Activated CD8-positive, alpha-beta memory T cell treated with anti-CD3 and anti-CD28 coated beads for 1 hour (primary cell): ENCODE measurements at regions not wholly inside any gene's neighbourhood (a gene's known extent, or its start where the extent isn't known, plus 50 kb on each side); places are given as distances from the start of the nearest gene placed in this dataset.

Source experiments
- DNase-seq, 2 donors: peaks; one replicate each; pipeline ENCODE4 v3.0.0-alpha.2; 2020; ENCODE audit warnings: low read depth in 1 of 2; ENCODE audit errors: extremely low read depth in 1 of 2

DNA sequence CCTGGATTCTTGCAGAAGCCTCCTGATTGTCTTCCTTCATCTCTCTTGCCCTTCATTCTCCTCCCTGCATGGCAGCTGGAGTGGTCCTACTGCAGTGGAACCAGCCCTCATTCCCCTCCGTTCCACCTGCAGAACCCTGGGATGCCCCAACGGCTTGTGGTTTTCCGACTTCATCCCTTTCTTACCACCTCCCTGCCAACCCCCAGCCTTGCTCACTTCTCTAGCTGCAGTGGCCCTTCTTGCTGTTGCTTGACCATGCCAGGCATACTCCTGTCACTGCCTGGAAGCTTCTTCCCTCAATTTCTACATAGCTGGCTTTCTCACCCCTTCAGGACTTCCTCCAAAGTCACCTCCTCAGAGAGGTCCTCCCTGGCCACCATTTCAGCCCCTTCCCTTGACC is 123.3 kb downstream of the BEGAIN start:
- DNase-seq, result no peak

DNA sequence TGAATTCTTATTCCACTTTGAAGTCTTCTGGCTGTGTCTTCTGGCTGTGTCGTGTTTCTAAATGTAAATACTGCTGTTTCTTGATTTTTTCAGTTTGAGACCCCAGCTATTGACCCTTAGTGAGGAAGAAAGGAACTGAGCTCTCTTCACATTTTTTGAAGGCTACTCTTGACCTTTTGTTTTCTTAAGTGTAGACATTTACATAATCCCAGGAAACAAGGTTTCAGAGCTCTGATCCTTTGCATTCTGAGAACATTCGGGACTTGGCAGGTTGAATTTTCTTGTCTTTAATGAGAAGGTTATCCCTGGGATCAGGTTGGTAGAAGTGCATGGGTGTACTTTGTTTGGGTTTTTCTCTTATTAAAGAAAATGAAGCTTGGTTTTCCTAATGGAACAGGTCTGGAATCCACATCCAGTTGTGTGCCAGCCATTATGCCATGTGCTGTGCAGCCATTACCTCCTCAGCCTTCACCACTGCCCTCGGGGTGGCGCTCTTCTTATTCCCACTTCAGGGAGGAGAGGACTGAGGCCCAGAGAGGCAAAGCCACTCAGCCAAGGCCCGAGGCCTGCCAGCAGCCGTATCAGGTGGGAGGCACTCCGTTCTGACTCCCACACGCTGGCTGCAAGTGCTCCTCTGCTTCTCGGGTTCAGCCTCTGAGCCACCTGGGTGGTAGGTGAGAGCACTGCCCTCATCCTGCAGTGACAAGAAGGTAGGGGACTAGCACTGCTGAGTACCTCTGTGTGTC is 120.9 kb downstream of the BEGAIN start:
- DNase-seq, result no peak

DNA sequence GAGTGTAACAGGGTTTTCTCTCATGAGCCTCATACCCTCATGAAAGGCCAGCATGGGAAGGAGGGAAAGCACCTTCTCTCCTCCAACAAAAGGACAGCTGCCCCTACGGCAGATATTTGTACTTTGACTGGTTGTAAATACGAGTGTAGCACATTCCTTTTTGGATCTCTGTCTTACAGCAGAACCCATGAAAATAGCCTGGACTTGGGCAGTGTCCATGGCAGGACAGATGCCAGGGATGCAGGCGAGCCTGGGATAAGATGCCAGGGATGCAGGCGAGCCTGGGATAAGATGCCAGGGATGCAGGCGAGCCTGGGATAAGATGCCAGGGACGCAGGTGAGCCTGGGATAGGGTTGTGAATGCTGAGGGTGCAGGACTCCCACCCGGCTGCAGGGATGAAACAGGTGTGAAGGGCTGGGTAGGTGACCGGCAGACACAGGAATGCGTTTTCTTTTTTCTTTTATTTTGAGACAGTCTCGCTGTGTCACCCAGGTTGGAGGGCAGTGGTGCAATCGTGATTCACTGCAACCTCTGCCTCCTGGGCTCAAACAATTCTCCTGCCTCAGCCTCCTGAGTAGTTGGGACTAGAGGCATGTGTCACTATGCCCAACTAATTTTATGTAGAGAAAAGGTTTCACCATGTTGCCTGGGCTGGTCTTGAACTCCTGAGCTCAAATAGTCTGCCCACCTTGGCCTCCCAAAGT is 120.0 kb downstream of the BEGAIN start:
- no peak for DNase-seq

DNA sequence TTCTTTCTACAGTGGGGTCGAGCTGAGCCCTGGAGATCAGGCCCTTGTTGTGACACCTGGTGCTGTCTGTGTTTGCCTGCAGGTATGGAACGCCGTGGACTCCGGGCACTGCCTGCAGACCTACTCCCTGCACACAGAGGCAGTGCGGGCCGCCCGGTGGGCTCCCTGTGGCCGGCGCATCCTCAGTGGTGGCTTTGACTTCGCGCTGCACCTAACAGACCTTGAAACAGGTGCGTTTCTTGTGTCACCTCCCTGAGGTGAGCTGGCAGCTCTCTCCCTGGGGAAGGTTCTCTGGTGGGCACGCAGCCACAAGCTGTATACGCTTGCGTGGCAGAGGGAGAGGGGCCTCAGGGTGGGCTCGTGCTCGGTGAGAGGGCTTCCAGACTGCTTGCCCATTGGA is 119.3 kb downstream of the BEGAIN start:
- no peak for DNase-seq

DNA sequence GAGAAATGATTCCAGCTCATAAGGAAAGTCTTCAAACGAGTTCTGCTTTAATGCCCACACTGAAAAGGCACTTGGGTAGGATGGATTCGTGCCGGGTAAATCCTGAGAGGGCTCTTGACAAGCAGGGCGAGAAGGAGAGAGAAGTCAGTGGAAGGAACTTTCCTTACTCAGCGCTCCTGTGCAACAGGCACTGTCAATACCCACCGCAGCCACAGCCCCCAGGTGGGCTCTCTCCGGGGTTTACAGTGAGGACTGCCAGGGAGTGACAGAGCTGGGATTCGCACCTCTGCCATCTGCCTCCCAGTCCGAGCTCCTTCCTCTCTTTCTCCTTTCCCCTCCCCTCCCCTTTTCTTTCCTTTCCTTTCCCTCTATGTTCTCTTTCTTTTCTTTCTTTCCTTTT is 118.7 kb downstream of the BEGAIN start:
- no peak for DNase-seq

DNA sequence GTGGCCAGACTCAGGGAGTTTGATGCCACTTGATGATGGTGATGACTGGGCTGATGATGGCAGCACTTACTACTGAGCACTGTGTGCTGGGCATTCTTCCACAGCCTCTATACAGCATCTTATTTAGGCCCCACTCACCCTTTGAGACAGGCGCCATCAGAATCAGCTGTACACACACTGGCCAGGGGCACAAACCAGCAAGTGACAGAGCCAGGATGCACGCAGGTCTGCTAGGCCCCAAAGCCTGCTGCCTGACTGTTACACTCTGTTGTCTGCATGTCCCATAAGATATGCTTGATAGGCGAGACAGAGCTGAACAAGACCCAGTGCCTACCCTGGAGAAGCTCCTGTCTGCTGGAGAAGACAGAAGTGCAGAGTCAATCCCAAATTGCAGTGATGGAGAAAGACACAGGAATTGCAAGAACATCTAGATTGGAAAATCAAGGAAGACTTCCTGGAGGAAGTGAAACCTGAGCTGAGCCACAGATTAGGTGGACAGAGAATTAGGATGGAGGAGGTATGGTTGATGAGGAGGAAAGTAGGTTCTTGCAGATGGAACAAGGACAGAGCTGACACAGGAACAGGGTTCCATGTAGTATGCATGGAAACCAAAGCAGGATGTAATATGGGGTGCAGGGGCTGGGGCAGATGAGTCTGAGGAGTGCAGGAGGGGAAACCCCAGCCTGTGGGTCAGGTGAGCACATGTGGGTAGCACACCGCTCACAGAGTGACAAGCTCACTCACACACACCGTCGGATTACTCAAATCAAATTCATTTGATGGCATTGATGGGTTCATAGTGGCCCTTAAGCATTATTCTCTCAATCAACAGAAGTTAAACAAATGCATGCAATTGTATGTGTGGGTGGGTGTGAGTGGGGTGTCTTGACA is 117.3 kb downstream of the BEGAIN start:
- no peak for DNase-seq

DNA sequence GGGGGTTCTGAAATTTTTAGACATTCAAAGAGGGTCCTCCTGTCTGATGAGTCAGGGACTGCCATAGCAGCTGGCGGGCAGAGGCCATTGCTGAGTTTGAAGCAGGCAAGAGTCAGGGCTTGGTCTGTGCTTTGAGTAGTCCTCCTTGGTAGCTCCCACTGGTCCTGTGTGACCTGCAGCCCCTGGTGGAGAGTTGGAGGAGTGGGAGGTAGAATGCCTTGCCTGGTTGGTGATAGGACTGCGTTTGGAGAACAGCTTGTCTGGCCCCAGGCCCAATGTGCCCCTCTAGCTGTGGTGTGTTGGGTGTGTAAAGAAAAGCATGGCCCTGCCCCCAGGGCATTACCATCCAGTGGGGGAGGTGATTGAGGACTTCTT is 116.7 kb downstream of the BEGAIN start:
- DNase-seq, result no peak

DNA sequence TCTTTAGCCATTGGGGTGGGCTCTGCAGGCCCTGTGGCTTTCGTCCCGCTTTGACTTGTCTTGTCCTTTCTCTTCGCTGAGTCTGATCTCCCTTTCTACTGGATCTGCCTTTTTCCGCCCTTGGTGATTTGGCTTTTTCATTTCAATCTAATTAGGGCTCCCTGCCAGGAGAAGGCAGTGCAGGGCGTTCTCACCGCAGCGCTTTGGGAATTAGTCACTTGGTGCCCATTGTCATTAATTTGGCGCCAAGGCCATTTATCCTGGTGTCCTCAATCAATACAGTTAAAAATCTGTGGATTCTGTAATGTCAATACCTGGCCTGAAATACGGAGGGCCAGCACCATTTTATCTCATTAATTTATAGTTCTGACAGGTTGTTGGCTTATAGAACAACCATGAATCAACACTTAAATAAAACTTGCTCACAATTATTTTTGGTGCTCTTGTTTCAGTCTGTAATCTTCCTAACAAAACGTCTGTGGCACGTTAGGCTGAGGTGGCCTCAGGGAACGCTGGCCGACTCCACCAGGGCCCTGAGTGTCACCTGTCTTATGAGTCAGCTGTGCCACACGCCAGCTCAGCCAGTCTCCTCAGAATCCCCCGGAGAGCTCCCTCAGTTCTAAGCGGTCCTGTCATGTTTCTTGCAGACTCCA is 115.7 kb downstream of the BEGAIN start:
- DNase-seq, result no peak

DNA sequence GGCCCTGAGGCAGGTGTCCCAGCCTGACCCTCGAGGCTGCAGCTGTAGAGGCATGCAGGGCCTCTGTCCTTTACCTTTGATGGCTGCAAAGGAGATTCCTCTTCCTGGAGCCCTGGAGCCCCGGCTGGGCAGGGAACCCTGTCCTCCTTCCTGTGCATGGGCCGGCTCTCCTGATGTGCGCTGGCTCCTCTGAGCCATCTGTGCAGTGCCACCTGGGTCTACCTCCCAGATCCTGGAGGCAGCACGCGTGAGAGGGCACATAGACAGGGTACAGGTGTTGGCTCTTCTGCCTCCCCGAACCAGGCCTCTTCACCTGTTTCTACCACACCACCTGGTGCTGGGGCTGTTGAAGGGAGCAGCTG is 115.1 kb downstream of the BEGAIN start:
- no peak for DNase-seq

DNA sequence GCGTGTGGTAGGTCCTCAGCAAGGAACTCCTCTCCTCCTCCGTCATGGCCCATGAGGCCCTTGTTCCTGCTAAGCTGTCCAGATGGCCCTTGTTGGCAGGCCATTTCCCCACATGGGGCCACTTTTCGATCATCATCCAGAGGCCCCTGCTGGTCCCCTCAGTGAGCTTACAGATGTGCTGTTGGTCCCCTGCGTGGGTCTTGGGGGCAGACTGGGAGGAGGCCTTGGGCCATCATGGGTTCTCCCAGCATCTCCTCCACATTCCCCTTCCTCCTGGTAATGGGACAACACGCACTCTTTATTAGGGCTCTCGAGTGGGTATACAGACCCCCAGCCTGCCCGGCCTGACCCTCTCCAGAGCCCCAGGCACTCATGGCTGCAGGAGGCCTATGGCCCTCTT is 114.7 kb downstream of the BEGAIN start:
- no peak for DNase-seq

DNA sequence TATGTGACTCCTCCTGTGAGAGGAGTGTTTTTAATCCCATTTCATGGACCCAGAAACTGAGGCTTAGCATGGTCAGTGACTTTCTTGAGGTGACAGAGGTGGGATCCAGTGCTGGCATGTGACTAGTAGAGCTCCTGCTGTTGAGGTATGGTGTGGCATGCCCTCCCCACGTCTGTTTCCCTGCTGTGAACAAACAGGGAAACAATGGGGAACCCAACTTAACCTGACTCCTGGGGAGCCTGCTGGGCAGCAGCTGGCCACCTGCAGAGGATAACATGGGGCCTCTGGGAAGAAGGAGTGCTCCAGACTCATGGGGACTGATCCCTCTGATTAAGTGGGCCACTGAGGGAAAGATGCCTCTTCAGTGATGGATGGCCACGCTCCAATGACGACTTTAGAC is 114.0 kb downstream of the BEGAIN start:
- no peak for DNase-seq

DNA sequence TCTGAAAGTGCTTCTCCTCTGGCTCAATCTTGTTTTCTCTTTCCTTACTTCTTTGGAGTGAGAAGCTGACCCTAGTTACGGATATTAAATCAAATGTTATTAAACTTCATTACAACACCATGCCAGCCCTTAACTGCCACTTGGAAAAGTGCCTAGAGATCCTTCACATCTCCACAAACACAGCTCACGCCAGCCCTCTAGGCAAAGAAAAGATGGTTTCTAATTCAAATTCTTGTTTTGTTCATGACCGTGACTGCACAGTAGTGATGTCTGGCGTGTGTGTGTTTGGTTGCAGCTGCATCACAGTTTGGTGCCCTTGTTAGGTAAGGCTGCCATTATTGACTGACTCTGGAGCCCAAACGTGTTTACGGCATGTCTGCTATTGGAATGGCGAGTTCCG is 113.0 kb downstream of the BEGAIN start:
- no peak for DNase-seq

DNA sequence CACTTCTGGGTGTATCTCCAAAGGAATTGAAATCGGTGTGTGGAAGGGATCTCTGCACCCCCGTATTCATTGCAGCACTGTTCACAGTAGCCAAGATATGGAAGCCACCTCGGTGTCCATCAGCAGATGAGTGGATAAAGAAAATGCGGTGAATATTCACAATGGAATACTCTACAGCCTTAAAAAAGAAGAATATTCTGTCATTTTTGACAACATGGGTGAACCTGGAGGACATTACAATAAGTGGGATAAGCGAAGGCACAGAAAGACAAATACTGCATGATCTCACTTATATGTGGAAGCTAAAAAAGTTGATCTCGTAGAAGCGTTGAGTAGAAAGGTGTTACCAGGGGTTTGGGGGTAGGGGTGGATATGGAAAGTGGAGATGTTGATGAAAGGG is 111.9 kb downstream of the BEGAIN start:
- DNase-seq, result no peak

DNA sequence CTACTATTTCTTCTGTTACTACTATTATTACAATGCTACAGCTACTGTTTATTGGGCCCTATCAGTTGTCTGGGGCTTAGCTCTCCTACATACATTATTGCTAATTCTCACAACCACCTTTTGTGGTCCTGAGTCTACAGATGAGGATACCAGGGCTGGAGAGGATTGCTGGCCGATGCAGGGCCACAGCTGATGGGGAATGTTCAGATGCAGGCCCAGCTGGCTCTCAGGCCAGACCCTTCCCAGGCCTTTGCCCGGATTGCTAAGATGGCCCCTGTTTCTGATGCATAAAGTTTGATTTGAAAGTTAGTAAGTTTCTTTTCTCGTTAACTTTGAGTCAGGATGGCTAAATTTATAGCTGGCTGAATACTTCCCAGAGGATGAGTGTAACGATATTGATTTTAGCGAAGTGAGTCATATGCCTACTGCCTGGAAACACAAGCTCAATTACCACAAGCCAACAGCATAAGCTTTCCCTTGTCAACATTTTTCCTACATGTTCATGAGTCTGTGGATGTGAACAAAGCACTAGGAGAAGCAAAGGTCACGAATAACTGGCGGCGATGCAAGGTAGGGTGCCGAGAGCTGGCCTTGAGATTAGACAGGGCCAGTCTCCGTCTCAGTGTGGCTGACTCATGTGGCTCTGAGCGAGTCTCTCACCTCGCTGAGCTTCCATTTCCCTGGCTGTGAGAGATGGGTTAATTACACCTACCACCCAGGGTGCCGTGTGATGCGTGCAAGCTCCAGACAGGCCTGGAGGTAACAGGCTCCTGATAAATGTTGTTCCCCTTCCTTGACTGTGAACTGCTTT is 111.0 kb downstream of the BEGAIN start:
- no peak for DNase-seq

DNA sequence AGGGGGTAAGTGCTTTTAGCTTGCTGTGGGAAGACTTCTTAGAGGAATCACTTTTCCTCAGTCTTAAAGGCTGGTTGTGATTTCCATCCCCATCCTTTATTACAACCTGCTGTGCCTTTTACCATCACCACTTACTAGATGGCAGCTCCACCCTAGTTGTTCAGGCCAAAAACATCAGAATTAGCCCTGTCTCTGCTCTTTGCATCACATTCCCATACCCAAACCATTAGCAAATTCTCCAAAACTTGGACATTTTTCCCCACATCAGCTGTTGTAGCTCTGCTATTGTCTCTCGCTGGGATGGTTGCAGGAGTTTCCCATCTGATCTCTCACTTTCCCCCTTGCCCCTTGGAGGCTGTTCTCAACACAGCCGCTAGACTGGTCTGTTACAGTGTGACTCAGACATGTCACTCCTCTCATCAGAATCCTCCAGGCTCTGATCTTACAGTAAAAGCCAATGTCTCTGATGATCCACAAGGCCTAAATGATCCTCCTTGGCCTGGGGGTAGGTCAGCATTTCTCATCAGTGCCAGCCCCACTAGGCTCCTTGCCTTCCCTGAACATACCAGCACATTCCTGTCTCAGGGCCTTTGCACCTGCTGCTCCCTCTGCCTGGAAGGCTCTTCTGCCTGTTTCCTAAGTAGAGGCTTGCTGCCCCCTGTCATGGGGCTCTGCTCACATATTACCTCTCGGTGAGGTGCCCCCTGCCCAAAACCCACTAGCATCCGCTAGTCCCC is 102.5 kb downstream of the BEGAIN start:
- no peak for DNase-seq

DNA sequence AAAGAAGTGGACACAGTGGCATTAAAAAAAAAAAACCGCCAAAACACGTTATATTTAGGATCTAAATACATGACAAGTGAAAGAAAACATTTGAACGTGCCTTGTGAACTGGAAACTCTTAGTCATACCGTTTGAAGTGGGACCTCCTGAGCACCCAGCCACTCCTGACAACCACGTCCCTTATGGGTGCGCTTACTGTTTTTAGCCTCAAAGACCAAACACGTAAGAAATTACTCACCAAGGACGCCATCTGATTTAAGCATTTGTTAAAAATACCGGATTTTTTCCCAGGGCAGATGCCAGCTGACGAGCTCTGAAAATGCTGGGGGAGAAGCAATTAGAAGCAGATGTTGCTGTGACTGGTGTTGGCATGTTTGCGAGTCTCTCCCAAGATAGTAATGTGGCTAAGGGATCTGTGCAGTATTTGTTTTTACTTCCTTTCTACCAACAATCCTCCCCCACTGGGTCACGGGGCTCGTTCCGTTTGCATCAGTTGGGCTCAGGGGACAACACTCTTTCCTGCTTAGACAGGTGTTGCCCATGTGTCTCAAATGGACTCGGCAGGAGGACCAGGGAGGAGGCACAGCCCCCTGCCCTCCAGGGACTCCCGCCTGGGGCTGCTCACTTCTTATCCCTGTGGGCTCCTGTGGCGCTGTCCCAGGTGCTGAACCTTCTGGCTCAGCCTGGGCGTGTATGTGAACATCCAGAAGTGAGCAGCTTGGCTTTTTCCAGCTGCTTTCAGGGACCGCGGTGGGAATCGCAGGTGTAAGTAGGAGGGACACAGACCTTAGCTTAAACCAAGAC is 101.0 kb downstream of the BEGAIN start:
- DNase-seq, result peak; percentile 7 to 48
